ENCODE measurements at regions not wholly inside any gene's neighbourhood (a gene's known extent, or its start where the extent isn't known, plus 50 kb on each side); places are given as distances from the start of the nearest gene placed in this dataset.

GRCh38 chr11:87832211-87832610 lies 343.0 kb downstream of the RAB38 start:
- TF ChIP-seq POLR2A (IDR thresholded peaks at IDR 0.05) (no peak), CTCF (IDR thresholded peaks at IDR 0.05 in 4 of 5, conservative IDR thresholded peaks at IDR 0.05 in 1 of 5) (no peak)
